HL-60 (cell line): ENCODE measurements at regions not wholly inside any gene's neighbourhood (a gene's known extent, or its start where the extent isn't known, plus 50 kb on each side); places are given as distances from the start of the nearest gene placed in this dataset.

Experiments used
- DNase-seq, 2 experiments: peaks; one replicate each; pipeline ENCODE4 v3.0.0-alpha.2; 2010 to 2020; ENCODE audit warnings: low read depth in 1 of 2, low spot score in 1 of 2
- H3K27ac ChIP-seq: fragments of 250-450 bp; sonication (Bioruptor Pico); replicated peaks from 2 replicates; pipeline ENCODE4 v1.5.1; 2020; ENCODE audit warnings: mild to moderate bottlenecking, moderate library complexity
- H3K27me3 ChIP-seq: fragments of 250-450 bp; sonication (Bioruptor Pico); 2 replicates; pipeline ENCODE4 v1.5.1; 2021; ENCODE audit warnings: mild to moderate bottlenecking, moderate library complexity; ENCODE audit not compliant: insufficient read depth, poor library complexity, severe bottlenecking
- H3K4me3 ChIP-seq: replicated peaks from 2 replicates; pipeline ENCODE4 v1.5.1; 2011; ENCODE audit warnings: mild to moderate bottlenecking, control low read depth, low read length; ENCODE audit not compliant: insufficient read depth
- CTCF ChIP-seq: IDR thresholded peaks from one replicate; pipeline ENCODE4 v1.5.1; 2011; ENCODE audit warnings: low read length, control low read depth, inconsistent platforms; ENCODE audit not compliant: insufficient read depth
- GABPA ChIP-seq: IDR thresholded peaks from 2 replicates; pipeline ENCODE4 v1.6.1; 2012; ENCODE audit warnings: low read depth
- POLR2AphosphoS5 ChIP-seq: IDR thresholded peaks from 2 replicates; pipeline ENCODE4 v1.6.1; 2012; ENCODE audit warnings: low read depth
- SPI1 ChIP-seq: IDR thresholded peaks from 2 replicates; pipeline ENCODE4 v1.6.1; 2012; ENCODE audit warnings: low read depth, mild to moderate bottlenecking, borderline replicate concordance
- TF ChIP-seq, protein P1 (sequence below): IDR thresholded peaks from 2 replicates; pipeline ENCODE4 v1.6.1; 2012; ENCODE audit warnings: low read depth; ENCODE audit not compliant: insufficient replicate concordance

DNA sequence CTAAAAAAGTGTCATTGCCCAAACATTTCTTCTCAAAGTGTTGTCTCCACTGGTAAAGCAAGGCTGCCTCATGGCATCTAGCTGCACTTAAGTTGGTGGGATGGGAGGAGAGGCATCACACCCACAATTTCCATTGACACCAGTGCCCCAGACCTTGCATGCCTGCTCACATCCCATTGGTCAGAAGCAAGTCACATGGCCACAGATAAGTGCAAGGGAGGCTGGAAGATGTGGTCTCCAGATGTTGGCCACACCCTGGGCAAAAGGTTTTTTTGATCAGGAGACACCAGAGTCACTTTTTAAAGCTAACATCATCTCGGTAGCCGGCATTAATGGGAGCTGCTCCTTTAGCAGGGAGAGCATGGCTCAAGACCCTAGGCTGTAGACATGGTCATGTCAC, 157.1 kb upstream of the CST7 start:
- no peak for DNase-seq
- no peak overlapping the region for H3K4me3 ChIP-seq
- no peak overlapping the region for H3K27ac ChIP-seq
- TF ChIP-seq POLR2AphosphoS5 (no peak), GABPA (no peak), CTCF (no peak), SPI1 (no peak)
- TF ChIP-seq, protein P1, sequence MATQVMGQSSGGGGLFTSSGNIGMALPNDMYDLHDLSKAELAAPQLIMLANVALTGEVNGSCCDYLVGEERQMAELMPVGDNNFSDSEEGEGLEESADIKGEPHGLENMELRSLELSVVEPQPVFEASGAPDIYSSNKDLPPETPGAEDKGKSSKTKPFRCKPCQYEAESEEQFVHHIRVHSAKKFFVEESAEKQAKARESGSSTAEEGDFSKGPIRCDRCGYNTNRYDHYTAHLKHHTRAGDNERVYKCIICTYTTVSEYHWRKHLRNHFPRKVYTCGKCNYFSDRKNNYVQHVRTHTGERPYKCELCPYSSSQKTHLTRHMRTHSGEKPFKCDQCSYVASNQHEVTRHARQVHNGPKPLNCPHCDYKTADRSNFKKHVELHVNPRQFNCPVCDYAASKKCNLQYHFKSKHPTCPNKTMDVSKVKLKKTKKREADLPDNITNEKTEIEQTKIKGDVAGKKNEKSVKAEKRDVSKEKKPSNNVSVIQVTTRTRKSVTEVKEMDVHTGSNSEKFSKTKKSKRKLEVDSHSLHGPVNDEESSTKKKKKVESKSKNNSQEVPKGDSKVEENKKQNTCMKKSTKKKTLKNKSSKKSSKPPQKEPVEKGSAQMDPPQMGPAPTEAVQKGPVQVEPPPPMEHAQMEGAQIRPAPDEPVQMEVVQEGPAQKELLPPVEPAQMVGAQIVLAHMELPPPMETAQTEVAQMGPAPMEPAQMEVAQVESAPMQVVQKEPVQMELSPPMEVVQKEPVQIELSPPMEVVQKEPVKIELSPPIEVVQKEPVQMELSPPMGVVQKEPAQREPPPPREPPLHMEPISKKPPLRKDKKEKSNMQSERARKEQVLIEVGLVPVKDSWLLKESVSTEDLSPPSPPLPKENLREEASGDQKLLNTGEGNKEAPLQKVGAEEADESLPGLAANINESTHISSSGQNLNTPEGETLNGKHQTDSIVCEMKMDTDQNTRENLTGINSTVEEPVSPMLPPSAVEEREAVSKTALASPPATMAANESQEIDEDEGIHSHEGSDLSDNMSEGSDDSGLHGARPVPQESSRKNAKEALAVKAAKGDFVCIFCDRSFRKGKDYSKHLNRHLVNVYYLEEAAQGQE, result no peak
- peaks cover 5% of the 10 kb centered on the region for H3K27me3 ChIP-seq

- no peak for DNase-seq
- TF ChIP-seq, protein P1, result no peak
- TF ChIP-seq GABPA (no peak), POLR2AphosphoS5 (no peak), SPI1 (no peak), CTCF (no peak)
Observed at GRCh38 chr20:24792641-24793495, 156.2 kb upstream of the CST7 start.

DNA sequence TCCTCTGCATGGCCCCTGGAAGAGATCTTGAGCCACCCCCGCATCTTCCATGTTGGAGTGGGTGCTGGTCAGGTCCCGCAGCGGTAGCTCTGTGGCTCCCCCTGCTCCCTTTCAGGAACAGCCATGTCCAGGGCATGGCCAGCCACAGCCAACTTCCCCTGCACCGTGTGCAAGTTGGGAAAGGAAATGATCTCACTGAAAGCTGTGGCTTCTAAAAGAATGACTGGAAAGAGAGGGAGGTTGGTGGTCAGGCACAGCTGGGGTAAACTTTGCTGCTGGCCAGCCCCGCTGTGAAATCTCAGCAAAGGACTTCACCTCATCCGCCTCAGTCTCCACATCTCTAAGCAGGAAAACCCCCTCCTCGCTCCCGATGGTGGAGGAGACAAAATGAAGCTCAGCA, 153.6 kb upstream of the CST7 start:
- DNase-seq, result no peak
- Histone ChIP-seq H3K4me3 (no peak overlapping the region), H3K27ac (no peak overlapping the region), H3K27me3 (peaks cover 5% of the 10 kb centered on the region)
- TF ChIP-seq POLR2AphosphoS5, result no peak
- TF ChIP-seq SPI1, result no peak
- no peak for TF ChIP-seq GABPA
- TF ChIP-seq, protein P1, result no peak
- TF ChIP-seq CTCF, result no peak

More at GRCh38 chr20:24792641-24793495, 156.2 kb upstream of the CST7 start:
- Histone ChIP-seq H3K27ac (no peak overlapping the region), H3K4me3 (no peak overlapping the region), H3K27me3 (peaks cover 5% of the 10 kb centered on the region)
